SIG-M5 treated with dmso at 0.1 percent for 504 hours (cell line): ENCODE measurements at regions not wholly inside any gene's neighbourhood (a gene's known extent, or its start where the extent isn't known, plus 50 kb on each side); places are given as distances from the start of the nearest gene placed in this dataset.
"Not testable (repeated sequence)": the region's sequence is repeated elsewhere in the genome, so short reads cannot be mapped to it uniquely, and the experiment has no call there.

ENCODE experiments used
- DNase-seq: peaks from one replicate; lab custom pipeline; 2025; ENCODE audit not compliant: unreplicated experiment; lab: John Stamatoyannopoulos, UW

DNA sequence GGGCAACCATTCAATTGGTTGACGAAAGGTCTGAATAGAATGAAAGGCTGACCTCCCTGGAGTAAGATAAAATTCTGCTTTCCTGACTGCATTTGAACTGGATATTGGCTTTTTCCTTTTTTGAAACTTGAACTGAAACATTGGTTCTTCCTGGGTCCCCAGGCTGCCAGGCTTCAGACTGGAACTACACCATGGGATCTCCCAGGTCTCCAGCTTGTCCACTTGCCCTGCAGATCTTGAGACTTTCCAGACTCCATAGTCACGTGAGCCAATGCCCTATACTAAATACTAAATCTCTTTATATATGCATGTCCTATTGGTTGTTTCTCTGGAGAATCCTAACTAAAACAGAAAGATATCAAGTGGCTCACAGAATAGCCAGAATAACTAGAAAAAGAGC is 118.7 kb upstream of the KRR1 start:
- DNase-seq = no peak

- no peak for DNase-seq
Measured at GRCh38 chr12:75628916-75629315, 117.5 kb upstream of the KRR1 start.

GRCh38 chr12:75628511-75628910 is 117.1 kb upstream of the KRR1 start:
- DNase-seq = no peak

GRCh38 chr12:75623631-75624154 is 112.3 kb upstream of the KRR1 start:
- no peak for DNase-seq

DNA sequence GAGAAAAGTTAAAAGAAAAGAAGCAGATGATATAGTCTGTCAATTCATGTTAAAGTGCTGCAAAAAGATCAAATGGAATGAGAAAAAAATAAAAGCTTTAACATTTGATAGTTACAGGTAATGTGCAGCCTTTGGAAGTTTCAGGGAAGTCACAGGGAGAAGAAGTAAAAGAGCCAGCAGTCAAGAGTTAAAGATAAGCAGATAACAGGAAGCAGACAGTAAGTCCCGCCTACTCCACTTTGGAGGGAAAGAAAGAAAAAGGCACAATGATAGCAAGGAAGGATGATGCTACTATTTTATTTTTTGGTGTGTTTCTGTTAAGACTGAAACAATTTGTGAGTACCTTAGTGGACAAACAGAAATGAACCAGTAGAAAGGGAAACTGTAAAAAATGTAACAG is 111.1 kb upstream of the KRR1 start:
- DNase-seq = no peak

DNA sequence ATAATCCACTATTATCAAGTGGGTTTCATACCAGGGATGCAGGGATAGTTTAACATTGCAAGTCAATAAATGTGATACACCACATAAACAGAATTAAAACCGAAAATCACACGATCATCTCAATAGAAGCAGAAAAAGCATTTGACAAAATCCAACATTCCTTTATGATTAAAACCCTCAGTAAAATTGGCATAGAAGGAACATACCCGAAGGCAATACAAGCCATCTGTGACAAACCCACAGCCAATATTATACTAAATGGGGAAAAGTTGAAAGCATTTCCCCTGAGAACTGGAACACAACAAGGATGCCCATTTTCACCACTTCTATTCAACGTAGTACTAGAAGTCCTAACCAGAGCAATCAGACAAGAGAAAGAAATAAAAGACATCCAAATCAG is 103.0 kb upstream of the KRR1 start:
- not testable (repeated sequence) for DNase-seq

DNA sequence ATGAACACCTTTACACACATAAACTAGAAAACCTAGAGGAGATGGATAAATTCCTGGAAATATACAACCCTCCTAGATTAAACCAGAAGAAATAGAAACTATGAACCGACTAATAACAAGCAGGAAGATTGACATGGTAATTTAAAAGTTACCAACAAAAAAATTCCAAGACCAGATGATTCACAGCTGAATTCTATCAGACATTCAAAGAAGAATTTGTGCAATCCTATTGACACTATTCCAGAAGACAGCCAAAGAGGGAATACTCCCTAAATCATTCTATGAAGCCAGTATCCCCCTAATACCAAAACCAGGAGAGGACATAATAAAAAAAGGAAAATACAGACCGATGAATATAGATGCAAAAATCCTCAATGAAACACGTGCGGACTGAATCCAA is 102.6 kb upstream of the KRR1 start:
- no peak for DNase-seq

DNA sequence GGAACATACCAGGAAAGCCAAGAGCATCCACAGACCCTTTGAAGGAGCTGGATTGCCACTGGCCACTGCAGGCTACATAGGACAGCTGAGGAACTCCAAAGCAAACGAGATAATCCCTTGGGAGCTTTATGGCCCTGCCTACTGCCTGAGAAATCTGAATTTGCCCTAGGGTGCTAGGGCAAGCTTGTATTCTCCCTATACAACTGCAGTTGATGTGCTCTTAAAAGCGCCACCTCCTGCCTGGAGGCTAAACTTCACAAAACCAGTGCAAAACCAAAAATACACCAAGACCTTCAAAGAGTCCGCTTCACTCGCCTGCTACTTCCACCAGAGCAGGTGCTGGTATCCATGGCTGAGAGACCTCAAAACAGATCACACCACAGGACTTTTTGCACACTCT is 99.6 kb upstream of the KRR1 start:
- DNase-seq = no peak

DNA sequence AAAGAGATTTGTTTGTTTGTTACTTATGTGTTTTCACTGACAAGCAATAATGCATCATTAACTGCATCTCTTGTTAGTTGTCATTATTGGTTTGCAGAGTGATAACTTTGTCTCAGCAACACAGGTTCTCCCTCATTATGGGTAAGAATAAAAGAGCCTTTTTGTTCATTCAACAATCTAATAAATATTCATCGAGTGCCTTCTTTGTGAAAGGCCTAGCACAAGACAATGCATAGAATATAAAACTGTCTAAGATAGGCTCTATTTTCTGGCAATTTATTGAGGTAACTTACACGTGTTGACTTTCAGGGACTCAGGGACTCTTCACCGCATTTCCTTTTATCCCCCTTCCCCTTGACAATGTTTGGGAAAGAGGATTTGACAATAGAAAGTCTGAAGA is 95.5 kb upstream of the KRR1 start:
- no peak for DNase-seq

DNA sequence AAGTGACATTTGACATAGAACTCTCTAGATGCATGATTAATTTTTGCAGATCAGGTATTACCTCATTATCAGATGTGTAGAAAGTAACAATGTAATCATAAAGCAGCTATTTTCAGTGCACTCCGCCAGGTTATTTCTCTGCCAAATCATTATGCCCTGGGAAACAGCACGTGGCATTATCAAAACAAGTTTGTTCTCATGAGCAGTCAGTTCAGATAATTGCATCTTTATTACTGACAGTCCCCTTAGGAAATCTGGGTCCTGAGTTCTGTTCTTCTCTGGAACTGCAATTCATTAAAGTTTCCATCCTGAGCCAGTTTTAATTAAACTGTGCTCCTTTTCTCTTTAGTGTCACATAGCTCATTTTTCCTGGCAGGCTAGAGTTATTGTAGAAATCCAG is 94.7 kb upstream of the KRR1 start:
- no peak for DNase-seq

DNA sequence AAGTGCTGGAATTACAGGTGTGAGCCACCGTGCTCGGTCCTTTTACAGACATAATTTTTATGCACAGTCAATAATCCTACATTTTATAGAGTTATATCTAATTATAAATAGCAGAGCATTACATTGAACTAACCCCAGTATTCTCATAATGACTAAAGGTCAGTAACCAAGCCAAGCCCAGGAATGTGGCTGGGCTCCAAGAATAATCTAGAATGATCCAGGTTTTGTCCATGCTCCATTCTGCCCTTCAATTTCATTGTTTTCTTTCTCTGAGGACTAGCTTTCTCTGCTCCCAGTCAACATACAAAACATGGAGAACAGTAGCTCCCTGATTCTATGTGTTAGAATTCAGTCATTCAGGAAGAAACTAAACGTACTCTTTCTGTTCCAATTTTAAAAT is 92.1 kb upstream of the KRR1 start:
- DNase-seq = no peak

DNA sequence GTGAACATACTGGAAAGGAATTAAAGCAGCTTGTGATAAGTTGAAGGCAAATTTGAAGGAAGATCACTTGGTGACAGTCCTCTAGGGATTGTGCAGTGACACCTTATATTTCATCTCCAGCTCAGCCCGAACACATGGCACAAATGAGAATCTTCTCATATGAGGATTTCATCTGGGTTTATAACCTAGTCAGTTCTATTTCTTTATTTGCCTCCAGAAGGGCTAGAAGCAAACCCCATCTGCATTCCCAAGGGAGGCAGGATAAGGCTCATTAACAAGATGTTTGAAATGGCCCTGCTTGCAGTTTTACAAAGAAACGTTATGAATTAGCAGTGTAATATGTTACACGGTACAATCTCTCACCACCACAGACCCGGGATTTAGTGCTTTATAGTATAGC is 90.7 kb upstream of the KRR1 start:
- DNase-seq = no peak

DNA sequence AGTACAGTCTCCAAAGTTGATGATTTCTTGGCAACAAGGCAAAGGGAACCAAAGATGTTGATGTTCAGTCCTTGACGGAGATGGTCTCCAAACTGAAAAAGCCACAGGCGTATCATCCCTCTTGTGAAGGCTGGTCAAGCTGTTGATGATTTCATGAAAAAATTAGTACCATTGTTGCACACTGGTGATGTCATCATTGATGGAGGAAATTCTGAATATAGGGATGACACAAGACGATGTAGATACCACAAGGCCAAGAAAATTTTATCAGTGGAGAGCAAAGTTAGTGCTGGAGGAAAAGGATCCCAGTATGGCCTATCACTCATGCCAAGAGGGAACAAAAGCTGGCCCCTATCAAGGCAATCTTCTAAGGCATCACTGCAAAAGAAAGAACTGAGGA is 88.7 kb upstream of the KRR1 start:
- no peak for DNase-seq

- DNase-seq = no peak
Measured at GRCh38 chr12:75599061-75599460, 87.7 kb upstream of the KRR1 start.

DNA sequence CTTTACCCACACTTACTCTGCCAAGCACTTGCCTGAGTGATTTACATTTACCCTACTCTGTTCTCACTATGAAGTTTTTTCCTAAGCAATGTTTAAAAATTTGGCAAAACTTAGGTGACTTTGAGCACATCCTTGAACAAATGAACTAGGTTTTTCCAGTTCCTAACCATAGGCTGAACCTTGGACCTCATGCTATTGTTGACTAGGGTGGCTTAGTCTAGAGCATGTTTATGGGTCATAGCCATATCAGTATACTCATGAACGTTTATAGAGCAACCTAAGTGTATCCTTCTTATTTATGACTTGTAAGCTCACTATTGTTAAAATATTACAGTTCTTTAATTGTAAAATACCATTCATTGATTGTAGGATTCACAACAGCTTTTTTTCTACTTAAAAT is 85.0 kb upstream of the KRR1 start:
- DNase-seq = no peak

GRCh38 chr12:75592638-75593335 is 81.4 kb upstream of the KRR1 start:
- no peak for DNase-seq

GRCh38 chr12:75592086-75592485 is 80.7 kb upstream of the KRR1 start:
- DNase-seq = no peak

DNA sequence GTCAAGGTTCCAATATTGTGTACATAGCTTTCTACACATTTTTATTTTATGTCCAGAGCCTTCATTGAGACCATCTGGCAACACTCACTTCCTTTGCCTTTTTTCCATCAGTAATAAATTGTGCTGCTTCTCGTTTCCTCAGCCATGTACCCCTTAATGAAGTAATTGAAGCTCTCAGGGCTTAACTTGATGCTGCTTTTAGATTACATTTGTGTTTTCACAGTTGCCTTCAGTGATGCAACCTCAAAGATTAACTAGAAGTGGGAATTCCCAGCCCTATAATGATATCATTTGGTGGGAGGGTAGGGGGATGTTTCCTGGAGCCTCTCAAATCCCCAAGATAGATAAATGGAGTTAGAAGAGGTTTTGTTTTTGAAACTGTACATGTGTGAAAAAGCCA is 80.2 kb upstream of the KRR1 start:
- no peak for DNase-seq

DNA sequence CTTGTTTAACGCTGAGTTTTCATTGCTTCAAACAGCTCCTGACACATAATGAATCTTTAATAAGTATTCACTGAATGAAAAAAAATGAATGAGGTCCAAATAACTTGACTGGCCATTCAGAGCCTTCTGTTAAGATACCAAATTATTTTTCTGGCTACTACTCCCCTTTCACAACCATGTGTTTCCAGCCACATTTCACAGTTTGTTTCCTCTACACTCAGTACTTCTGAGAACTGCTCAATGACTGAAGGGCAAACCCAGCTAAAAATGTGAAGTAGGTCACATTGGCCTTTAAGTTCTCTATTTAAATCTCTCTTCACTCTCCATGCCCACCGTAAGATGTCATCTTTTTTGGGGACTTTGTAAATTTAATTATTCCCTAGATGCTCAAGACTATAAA is 78.4 kb upstream of the KRR1 start:
- DNase-seq = no peak

GRCh38 chr12:75587340-75588106 is 76.1 kb upstream of the KRR1 start:
- no peak for DNase-seq

GRCh38 chr12:75585330-75585729 is 73.9 kb upstream of the KRR1 start:
- DNase-seq = no peak

GRCh38 chr12:75583355-75583754 is 71.9 kb upstream of the KRR1 start:
- no peak for DNase-seq

- DNase-seq = no peak
Measured at GRCh38 chr12:75581515-75581914, 70.1 kb upstream of the KRR1 start.
